IMR-90 (cell line): ENCODE measurements at regions not wholly inside any gene's neighbourhood (a gene's known extent, or its start where the extent isn't known, plus 50 kb on each side); places are given as distances from the start of the nearest gene placed in this dataset.

Experiments used
- ATAC-seq: fragments of 200-7000 bp; cut with Tn5 transposase; 2 replicates; pipeline ENCODE4 v1.9.1; 2020; ENCODE audit warnings: low read depth, mild to moderate bottlenecking, moderate library complexity
- BruUV-seq: library from RNA; stranded (reverse); fragments of 400-500 nt; replicated peaks from 2 replicates; lab custom pipeline; 2021; lab: Mats Ljungman, UMichigan
- CTCF ChIA-PET: fragments of 300-600 bp; formaldehyde crosslinking; extraction: SDS; loops from one replicate; lab custom pipeline; 2021; ENCODE audit warnings: antibody characterized with exemption; lab: Yijun Ruan, JAX
- POLR2A ChIA-PET: fragments of 300-600 bp; sonication (Branson Sonifier 250); formaldehyde crosslinking; loops from one replicate; lab custom pipeline; 2022; ENCODE audit warnings: antibody characterized with exemption; ENCODE audit not compliant: unreplicated experiment; lab: Charles Lee
- DNase-seq: peaks from one replicate; pipeline ENCODE4 v3.0.0; 2013
- H2AFZ ChIP-seq: replicated peaks from 2 replicates; pipeline ENCODE3; 2013; ENCODE audit warnings: low read length, mild to moderate bottlenecking; ENCODE audit not compliant: poor library complexity
- H2AK5ac ChIP-seq: 2 replicates; pipeline ENCODE4 v1.6.1; 2013; ENCODE audit warnings: low read depth, low read length, inconsistent platforms
- H2AK9ac ChIP-seq: replicated peaks from 2 replicates; pipeline ENCODE3; 2013; ENCODE audit warnings: mild to moderate bottlenecking, low read depth, low read length, moderate library complexity; ENCODE audit not compliant: poor library complexity
- H2BK120ac ChIP-seq: 2 replicates; pipeline ENCODE4 v1.6.1; 2013; ENCODE audit warnings: low read depth, low read length, inconsistent platforms
- H2BK15ac ChIP-seq: 3 replicates; pipeline ENCODE4 v1.6.1; 2013; ENCODE audit warnings: low read depth, low read length, inconsistent platforms
- H2BK20ac ChIP-seq: 2 replicates; pipeline ENCODE4 v1.6.1; 2013; ENCODE audit warnings: low read depth, mild to moderate bottlenecking, inconsistent platforms, low read length, moderate library complexity
- H2BK5ac ChIP-seq: 2 replicates; pipeline ENCODE4 v1.6.1; 2013; ENCODE audit warnings: mild to moderate bottlenecking, low read depth, low read length, inconsistent platforms; ENCODE audit not compliant: poor library complexity, severe bottlenecking
- H3K14ac ChIP-seq: replicated peaks from 2 replicates; pipeline ENCODE4 v1.6.1; 2013; ENCODE audit warnings: low read depth, low read length, inconsistent platforms
- H3K18ac ChIP-seq: 2 replicates; pipeline ENCODE4 v1.6.1; 2013; ENCODE audit warnings: low read depth, low read length, control low read depth
- H3K23ac ChIP-seq: 2 replicates; pipeline ENCODE4 v1.6.1; 2013; ENCODE audit warnings: low read depth, low read length, inconsistent platforms
- H3K27ac ChIP-seq: 2 replicates; pipeline ENCODE4 v1.5.1; 2013; ENCODE audit warnings: mild to moderate bottlenecking, control low read depth, low read length; ENCODE audit not compliant: insufficient read depth
- H3K27me3 ChIP-seq: 2 replicates; pipeline ENCODE4 v1.6.1; 2013; ENCODE audit warnings: low read length; ENCODE audit not compliant: control insufficient read depth, insufficient read depth
- H3K36me3 ChIP-seq: 2 replicates; pipeline ENCODE4 v1.6.1; 2013; ENCODE audit warnings: low read length, mixed read lengths; ENCODE audit not compliant: control insufficient read depth, insufficient read depth
- H3K4ac ChIP-seq: 2 replicates; pipeline ENCODE4 v1.6.1; 2013; ENCODE audit warnings: low read depth, low read length, inconsistent platforms
- H3K4me1 ChIP-seq: 2 replicates; pipeline ENCODE4 v1.6.1; 2013; ENCODE audit warnings: low read length, mixed read lengths; ENCODE audit not compliant: control insufficient read depth, insufficient read depth
- H3K4me2 ChIP-seq: 2 replicates; pipeline ENCODE4 v1.6.1; 2013; ENCODE audit warnings: low read depth, mild to moderate bottlenecking, control low read depth, low read length, moderate library complexity
- H3K4me3 ChIP-seq: 2 replicates; pipeline ENCODE4 v1.5.1; 2013; ENCODE audit warnings: low read depth, mild to moderate bottlenecking, control low read depth, low read length, moderate library complexity; ENCODE audit not compliant: insufficient read depth
- H3K56ac ChIP-seq: 2 replicates; pipeline ENCODE4 v1.6.1; 2013; ENCODE audit warnings: low read length, inconsistent platforms; ENCODE audit not compliant: insufficient read depth; ENCODE audit errors: extremely low read depth
- H3K79me1 ChIP-seq, 2 experiments: 2 replicates each; pipeline ENCODE4 v1.6.1; 2013; ENCODE audit warnings: low read length in 2 of 2, inconsistent platforms in 1 of 2, low read depth in 1 of 2
- H3K9ac ChIP-seq: 2 replicates; pipeline ENCODE4 v1.6.1; 2013; ENCODE audit warnings: low read depth, low read length, control low read depth
- H3K9me1 ChIP-seq: 2 replicates; pipeline ENCODE4 v1.6.1; 2013; ENCODE audit warnings: low read length, inconsistent platforms; ENCODE audit not compliant: insufficient read depth
- H3K9me3 ChIP-seq: 2 replicates; pipeline ENCODE4 v1.6.1; 2013; ENCODE audit warnings: low read length; ENCODE audit not compliant: control insufficient read depth, insufficient read depth
- H4K20me1 ChIP-seq: 2 replicates; pipeline ENCODE4 v1.6.1; 2013; ENCODE audit warnings: low read length, inconsistent platforms; ENCODE audit not compliant: insufficient read depth
- H4K5ac ChIP-seq: 2 replicates; pipeline ENCODE4 v1.6.1; 2013; ENCODE audit warnings: mild to moderate bottlenecking, low read depth, low read length, control low read depth
- H4K8ac ChIP-seq, 2 experiments: 2 replicates each; pipeline ENCODE4 v1.6.1; 2013; ENCODE audit warnings: low read depth in 2 of 2, low read length in 2 of 2, control low read depth in 1 of 2, inconsistent platforms in 1 of 2
- H4K91ac ChIP-seq: 2 replicates; pipeline ENCODE4 v1.6.1; 2013; ENCODE audit warnings: low read depth, low read length, inconsistent platforms; ENCODE audit not compliant: insufficient read depth
- BHLHE40 ChIP-seq: fragments of 150-350 bp; IDR thresholded peaks from 2 replicates; pipeline ENCODE4 v1.6.1; 2016; ENCODE audit warnings: mild to moderate bottlenecking, low read depth, low read length
- CEBPB ChIP-seq: IDR thresholded peaks from 2 replicates; pipeline ENCODE4 v1.6.1; 2012; ENCODE audit warnings: low read depth, low read length, improper control_type of control experiment
- CHD1 ChIP-seq: IDR thresholded peaks from 2 replicates; pipeline ENCODE4 v1.6.1; 2012; ENCODE audit warnings: low read depth, low read length, improper control_type of control experiment
- FOS ChIP-seq: fragments of 150-350 bp; IDR thresholded peaks from 2 replicates; pipeline ENCODE4 v1.6.1; 2016; ENCODE audit warnings: low read depth, low read length
- NFE2L2 ChIP-seq: fragments of 150-350 bp; IDR thresholded peaks from 2 replicates; pipeline ENCODE4 v1.6.1; 2016; ENCODE audit warnings: low read depth, mild to moderate bottlenecking, low read length
- RAD21 ChIP-seq: IDR thresholded peaks from 2 replicates; pipeline ENCODE4 v1.6.1; 2012; ENCODE audit warnings: low read length, improper control_type of control experiment
- RCOR1 ChIP-seq: IDR thresholded peaks from 2 replicates; pipeline ENCODE4 v1.6.1; 2012; ENCODE audit warnings: mild to moderate bottlenecking, low read length, improper control_type of control experiment; ENCODE audit not compliant: insufficient replicate concordance
- RFX5 ChIP-seq: IDR thresholded peaks from 2 replicates; pipeline ENCODE4 v1.8.0; 2012; ENCODE audit warnings: low read depth, mild to moderate bottlenecking, low read length, moderate library complexity
- SMC3 ChIP-seq: fragments of 150-350 bp; IDR thresholded peaks from 2 replicates; pipeline ENCODE4 v1.6.1; 2016; ENCODE audit warnings: low read depth, mild to moderate bottlenecking, antibody characterized with exemption, low read length, moderate library complexity
- WGBS, 2 experiments: methylation state at CpG; one replicate each; pipeline versions ENCODE4 v1.1.5 to v1.1.7; 2013; ENCODE audit warnings: missing lambda C conversion rate in 2 of 2; ENCODE audit not compliant: insufficient read length in 1 of 2; ENCODE audit errors: extremely low coverage in 2 of 2; 5-methylcytosine and 5-hydroxymethylcytosine counted together
- dilution Hi-C: fragments of 300-500 bp; cut with HindIII; formaldehyde crosslinking; loops from one replicate; pipeline ENCODE4 v1.14.3; 2018; ENCODE audit warnings: low sequenced_read_pairs; ENCODE audit not compliant: unreplicated experiment
- in situ Hi-C: fragments of 300-500 bp; cut with MboI; formaldehyde crosslinking; loops from 3 replicates; pipeline ENCODE4 v1.14.3; 2019; ENCODE audit warnings: low sequenced_read_pairs, inconsistent platforms, mixed read lengths
- intact Hi-C: fragments of 100-400 bp; cut with micrococcal nuclease; formaldehyde crosslinking; loops from 2 replicates; pipeline ENCODE4 v1.10.0; 2022

DNA sequence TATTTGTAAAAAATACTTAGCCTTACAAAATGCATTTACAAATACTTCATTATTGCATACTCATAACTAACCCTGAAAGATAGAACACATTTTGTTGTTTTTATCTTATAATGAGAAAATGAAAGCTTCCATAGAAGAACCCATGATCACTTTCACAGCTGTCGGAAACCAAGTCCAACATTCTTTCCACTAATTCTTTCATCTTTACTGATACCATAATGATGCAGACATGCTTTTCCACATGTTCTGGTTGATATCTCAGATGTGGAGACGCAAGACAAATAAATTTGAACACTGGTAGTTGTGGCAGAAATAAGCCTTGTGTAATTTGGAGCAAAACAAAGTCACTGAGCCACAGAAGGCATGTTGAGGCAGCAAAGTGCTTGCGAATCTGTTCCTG is 136.0 kb downstream of the FBXO4 start:
- H3K9ac ChIP-seq: no peak overlapping the region
- no peak overlapping the region for H2BK15ac ChIP-seq
- H3K27me3 ChIP-seq: no peaks in the 10 kb centered on the region
- no peaks in the 10 kb centered on the region for H4K20me1 ChIP-seq
- H3K36me3 ChIP-seq: no peaks in the 10 kb centered on the region
- no peak overlapping the region for H3K23ac ChIP-seq
- POLR2A ChIA-PET: no interaction called here
- no peak overlapping the region for H2BK20ac ChIP-seq
- H3K9me3 ChIP-seq: no peaks in the 10 kb centered on the region
- no peak overlapping the region for H3K4me3 ChIP-seq
- BruUV-seq: no TSS peak
- no peaks in the 10 kb centered on the region for H3K9me1 ChIP-seq
- no peak overlapping the region for H4K8ac ChIP-seq
- no peaks in the 10 kb centered on the region for H3K4me1 ChIP-seq
- H3K79me1 ChIP-seq: no peaks in the 10 kb centered on the region
- peak overlapping the region; percentile 5; the same call in 1 of the 2 replicates for H3K4me2 ChIP-seq
- H2BK5ac ChIP-seq: no peak overlapping the region
- no peak overlapping the region for H3K18ac ChIP-seq
- H4K91ac ChIP-seq: no peak overlapping the region
- no peak overlapping the region for H3K14ac ChIP-seq
- no peak overlapping the region for H3K27ac ChIP-seq
- no peak overlapping the region for H2AFZ ChIP-seq
- WGBS, 2 experiments: 100% methylated on average over 1 of the region's 3 CpGs; no CpG with 5 or more reads in 1 of the 2 experiments
- in situ Hi-C loops (loop anchor here (25.0 kb wide), 1 partner anchor 374 kb away; no protein-coding TSS in a partner anchor), dilution Hi-C loops (no loop called here), intact Hi-C loops (no loop called here)
- no peak overlapping the region for H2AK5ac ChIP-seq
- CTCF ChIA-PET: no interaction called here
- no peak overlapping the region for H2BK120ac ChIP-seq
- H4K5ac ChIP-seq: no peak overlapping the region
- H2AK9ac ChIP-seq: no peak overlapping the region
- no peak overlapping the region for H3K4ac ChIP-seq
- H3K56ac ChIP-seq: no peak overlapping the region
- TF ChIP-seq RFX5 (no peak), SMC3 (no peak), FOS (no peak), BHLHE40 (no peak), RAD21 (no peak), CEBPB (no peak), RCOR1 (no peak), NFE2L2 (no peak), CHD1 (no peak)
- ATAC-seq (no peak), DNase-seq (no peak)
